Esophagus squamous epithelium (tissue), 4 donors: ENCODE measurements at regions not wholly inside any gene's neighbourhood (a gene's known extent, or its start where the extent isn't known, plus 50 kb on each side); places are given as distances from the start of the nearest gene placed in this dataset.

ENCODE experiments used
- POLR2A ChIP-seq, 4 donors: fragments of 450-650 bp; IDR thresholded peaks; one replicate each; pipeline ENCODE4 v1.6.1; 2017; ENCODE audit warnings: antibody characterized with exemption in 4 of 4, mild to moderate bottlenecking in 4 of 4, moderate library complexity in 3 of 4
- TF ChIP-seq, protein P1 (sequence below), 6 experiments: fragments of 450-650 bp in 4 of 6; fragments of 200-600 bp in 2 of 6; sonication (generic) in 2 of 6; IDR thresholded peaks; one replicate each; pipeline ENCODE4 v1.5.1; 2016 to 2019; ENCODE audit warnings: antibody characterized with exemption in 6 of 6, mild to moderate bottlenecking in 4 of 6, moderate library complexity in 4 of 6

DNA sequence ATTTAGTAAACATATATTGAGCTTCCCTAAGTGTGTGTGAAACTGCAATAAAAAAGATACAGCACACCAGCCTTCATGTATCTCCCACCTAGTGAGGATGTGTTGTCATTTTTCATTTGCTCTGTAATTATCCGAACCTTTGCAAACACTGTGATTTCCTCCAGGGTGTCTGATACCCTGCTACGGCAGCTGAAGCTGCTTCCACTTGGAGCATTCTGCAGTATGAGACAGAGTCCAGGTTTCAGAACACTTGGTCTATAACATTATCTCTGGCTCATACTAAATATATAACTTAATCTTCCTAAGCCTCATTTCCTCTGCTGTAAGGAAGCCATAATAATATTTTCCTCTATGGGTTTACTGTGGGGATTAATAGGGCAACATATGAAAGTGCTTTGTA is 1338.1 kb upstream of the SLC10A2 start:
- TF ChIP-seq POLR2A (IDR thresholded peaks at IDR 0.05), result no peak
- TF ChIP-seq, protein P1, sequence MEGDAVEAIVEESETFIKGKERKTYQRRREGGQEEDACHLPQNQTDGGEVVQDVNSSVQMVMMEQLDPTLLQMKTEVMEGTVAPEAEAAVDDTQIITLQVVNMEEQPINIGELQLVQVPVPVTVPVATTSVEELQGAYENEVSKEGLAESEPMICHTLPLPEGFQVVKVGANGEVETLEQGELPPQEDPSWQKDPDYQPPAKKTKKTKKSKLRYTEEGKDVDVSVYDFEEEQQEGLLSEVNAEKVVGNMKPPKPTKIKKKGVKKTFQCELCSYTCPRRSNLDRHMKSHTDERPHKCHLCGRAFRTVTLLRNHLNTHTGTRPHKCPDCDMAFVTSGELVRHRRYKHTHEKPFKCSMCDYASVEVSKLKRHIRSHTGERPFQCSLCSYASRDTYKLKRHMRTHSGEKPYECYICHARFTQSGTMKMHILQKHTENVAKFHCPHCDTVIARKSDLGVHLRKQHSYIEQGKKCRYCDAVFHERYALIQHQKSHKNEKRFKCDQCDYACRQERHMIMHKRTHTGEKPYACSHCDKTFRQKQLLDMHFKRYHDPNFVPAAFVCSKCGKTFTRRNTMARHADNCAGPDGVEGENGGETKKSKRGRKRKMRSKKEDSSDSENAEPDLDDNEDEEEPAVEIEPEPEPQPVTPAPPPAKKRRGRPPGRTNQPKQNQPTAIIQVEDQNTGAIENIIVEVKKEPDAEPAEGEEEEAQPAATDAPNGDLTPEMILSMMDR (IDR thresholded peaks at IDR 0.05), result no peak
